Cerebellar nuclear complex (tissue), 1 donor: ENCODE measurements at regions not wholly inside any gene's neighbourhood (a gene's known extent, or its start where the extent isn't known, plus 50 kb on each side); places are given as distances from the start of the nearest gene placed in this dataset.
"Not testable (repeated sequence)": the region's sequence is repeated elsewhere in the genome, so short reads cannot be mapped to it uniquely, and the experiment has no call there.

Source experiments
- DNase-seq, 2 experiments: peaks; one replicate each; lab custom pipeline; 2025; lab: John Stamatoyannopoulos, UW

DNA sequence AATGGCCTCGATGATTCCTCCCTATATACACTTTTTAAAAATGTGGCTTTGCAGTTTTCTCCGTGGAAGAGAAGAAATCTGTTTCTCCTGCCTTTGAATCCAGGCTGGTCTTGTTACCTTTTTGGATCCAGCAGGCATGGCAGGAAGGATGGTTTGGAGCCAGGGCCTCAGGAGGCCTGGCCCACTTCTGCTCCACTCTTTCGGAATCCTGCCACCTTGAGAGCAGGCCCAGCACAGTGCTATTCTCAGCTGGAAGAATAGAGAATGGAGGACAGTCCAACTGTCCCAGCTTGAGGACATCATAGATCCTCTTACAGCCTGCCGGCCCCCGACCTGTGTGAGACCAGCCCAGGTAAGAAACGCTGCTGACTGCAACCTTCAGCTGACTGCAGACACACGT is 421.5 kb downstream of the FUT8 start:
- DNase-seq: peak; percentile 20 to 62

- no peak for DNase-seq
Measured at GRCh38 chr14:65834812-65835211, 422.3 kb downstream of the FUT8 start.

GRCh38 chr14:65835501-65835900 is 423.0 kb downstream of the FUT8 start:
- DNase-seq: no peak

- no peak for DNase-seq
Measured at GRCh38 chr14:65838565-65838964, 426.0 kb downstream of the FUT8 start.

- no peak for DNase-seq
Measured at GRCh38 chr14:65840118-65840751, 427.7 kb downstream of the FUT8 start.

DNA sequence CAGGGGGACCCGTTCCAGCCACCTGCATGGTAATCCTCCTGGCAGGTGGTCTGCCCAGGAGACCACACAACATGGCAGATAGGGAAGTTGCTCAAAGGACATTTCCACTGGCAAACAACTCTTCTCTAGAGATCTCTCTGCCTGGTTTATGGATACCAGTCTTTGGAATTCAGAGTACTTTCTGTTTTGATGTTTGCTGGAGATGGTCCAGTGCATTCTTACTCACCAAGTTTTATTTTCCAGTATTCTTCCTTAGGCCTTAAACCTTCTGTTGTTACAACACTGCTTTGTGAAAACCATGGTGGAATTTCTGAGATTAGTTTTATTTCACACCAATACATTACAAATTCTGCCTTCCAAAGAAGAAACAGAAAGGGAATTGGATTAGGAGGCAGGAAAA is 428.3 kb downstream of the FUT8 start:
- no peak for DNase-seq

GRCh38 chr14:65846196-65846868 is 433.8 kb downstream of the FUT8 start:
- no peak for DNase-seq

GRCh38 chr14:65847075-65847847 is 434.7 kb downstream of the FUT8 start:
- DNase-seq: no peak

DNA sequence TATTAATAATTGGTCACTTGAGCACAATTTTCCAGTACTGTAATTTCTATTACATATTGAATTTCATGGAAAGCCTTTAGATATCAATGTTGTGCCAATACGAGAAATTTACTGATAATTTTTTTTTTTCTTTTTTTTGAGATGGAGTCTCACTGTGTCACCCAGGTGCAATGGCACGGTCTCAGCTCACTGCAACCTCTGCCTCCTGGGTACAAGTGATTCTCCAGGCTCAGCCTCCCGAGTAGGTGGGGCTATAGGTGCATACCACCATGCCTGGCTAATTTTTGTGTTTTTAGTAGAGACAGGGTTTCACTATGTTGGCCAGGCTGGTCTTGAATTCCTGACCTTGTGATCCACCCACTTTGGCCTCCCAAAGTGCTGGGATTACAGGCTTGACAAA is 435.4 kb downstream of the FUT8 start:
- not testable (repeated sequence) for DNase-seq

GRCh38 chr14:65849091-65849490 is 436.6 kb downstream of the FUT8 start:
- peak in 1 of 2 experiments; percentile 60 for DNase-seq

- DNase-seq: peak in 1 of 2 experiments; percentile 23
Measured at GRCh38 chr14:65849558-65849957, 437.0 kb downstream of the FUT8 start.

GRCh38 chr14:65850429-65851135 is 438.1 kb downstream of the FUT8 start:
- DNase-seq: peak; percentile 83 to 85

- no peak for DNase-seq
Measured at GRCh38 chr14:65852689-65853088, 440.2 kb downstream of the FUT8 start.

- no peak for DNase-seq
Measured at GRCh38 chr14:65853407-65853955, 441.0 kb downstream of the FUT8 start.

- no peak for DNase-seq
Measured at GRCh38 chr14:65854215-65854614, 441.7 kb downstream of the FUT8 start.

GRCh38 chr14:65860956-65861611 is 448.6 kb downstream of the FUT8 start:
- no peak for DNase-seq

DNA sequence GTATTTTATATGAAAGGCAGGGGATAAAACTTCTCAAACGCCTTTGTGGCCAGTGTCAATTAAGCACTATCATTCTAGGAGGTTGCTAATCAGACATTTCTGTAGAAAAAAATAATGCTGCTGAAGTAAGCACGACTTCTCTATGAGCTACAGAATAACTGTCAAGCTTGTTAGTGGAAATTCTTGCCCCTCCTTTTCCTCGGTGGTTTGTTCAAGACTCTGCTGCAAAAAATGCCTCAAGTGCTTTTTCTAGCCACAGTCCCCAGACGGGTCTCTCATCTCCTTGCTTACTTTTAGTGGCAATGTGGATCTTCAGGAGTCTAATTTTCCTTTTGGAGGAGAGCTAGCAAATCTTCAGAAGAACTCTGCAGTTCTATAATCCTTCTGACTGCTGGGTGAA is 452.0 kb downstream of the FUT8 start:
- DNase-seq: no peak

DNA sequence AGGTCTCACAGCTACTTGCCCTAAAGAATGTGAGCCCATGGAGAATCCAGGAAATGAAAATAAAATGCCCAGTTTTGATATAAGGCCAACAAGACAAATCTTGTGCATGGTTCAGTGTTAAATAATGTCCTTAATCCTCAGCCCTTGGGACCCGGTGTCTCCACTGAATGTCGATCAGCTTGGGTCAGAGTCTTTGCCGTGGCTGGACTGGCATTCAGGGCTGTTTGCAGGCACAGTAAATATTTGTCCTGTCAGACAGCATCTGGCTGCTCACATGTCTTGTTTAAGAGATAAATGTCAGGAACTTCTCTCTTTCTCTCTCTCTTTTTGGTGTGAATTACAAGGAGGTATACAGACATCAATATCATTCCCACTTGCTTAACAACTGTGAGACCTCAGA is 452.5 kb downstream of the FUT8 start:
- DNase-seq: no peak

- DNase-seq: no peak
Measured at GRCh38 chr14:65866448-65866847, 453.9 kb downstream of the FUT8 start.

- no peak for DNase-seq
Measured at GRCh38 chr14:65866886-65867285, 454.4 kb downstream of the FUT8 start.

GRCh38 chr14:65867333-65867732 is 454.8 kb downstream of the FUT8 start:
- no peak for DNase-seq

- no peak for DNase-seq
Measured at GRCh38 chr14:65872536-65872935, 460.0 kb downstream of the FUT8 start.
